Left lung (tissue), 4 donors: ENCODE measurements at regions not wholly inside any gene's neighbourhood (a gene's known extent, or its start where the extent isn't known, plus 50 kb on each side); places are given as distances from the start of the nearest gene placed in this dataset.

Experiments
- ATAC-seq: fragments of 200-7000 bp; cut with Tn5 transposase; one replicate; pipeline ENCODE4 v1.9.1; 2020; ENCODE audit warnings: moderate library complexity
- DNase-seq, 4 donors: peaks; one replicate each; pipeline ENCODE4 v3.0.0-alpha.2; 2013 to 2020
- H3K27ac ChIP-seq, 2 donors: fragments of 200-600 bp; sonication (generic) in 1 of 2; one replicate each; pipeline versions ENCODE4 v1.5.0 to v1.8.0; 2020 to 2021
- H3K27me3 ChIP-seq, 2 donors: fragments of 200-600 bp; sonication (generic) in 1 of 2; one replicate each; pipeline versions ENCODE4 v1.5.0 to v1.8.0; 2020 to 2021
- H3K36me3 ChIP-seq, 2 donors: fragments of 200-600 bp; sonication (generic) in 1 of 2; one replicate each; pipeline versions ENCODE4 v1.5.0 to v1.8.0; 2020 to 2021
- H3K4me1 ChIP-seq, 2 donors: fragments of 200-600 bp; one replicate each; pipeline ENCODE4 v1.8.0; 2021
- H3K4me3 ChIP-seq, 2 donors: fragments of 200-600 bp; sonication (generic) in 1 of 2; one replicate each; pipeline versions ENCODE4 v1.5.0 to v1.8.0; 2020 to 2021; ENCODE audit warnings: mild to moderate bottlenecking in 1 of 2
- H3K9me3 ChIP-seq, 2 donors: fragments of 200-600 bp; sonication (generic) in 1 of 2; one replicate each; pipeline versions ENCODE4 v1.5.0 to v1.8.0; 2020 to 2021
- intact Hi-C, 2 donors: fragments of 100-400 bp; cut with DNase I; formaldehyde crosslinking; loops; one replicate each; pipeline versions ENCODE4 v1.11.2 to v1.14.2; 2022
- TF ChIP-seq, protein P1 (sequence below), 2 donors: fragments of 200-600 bp; sonication (generic) in 1 of 2; IDR thresholded peaks; one replicate each; pipeline versions ENCODE4 v1.5.0 to v1.8.0; 2021; ENCODE audit warnings: antibody characterized with exemption in 2 of 2
- donor health status: DM: no; HTN: yes; CAD: no.
- donor health status: DM: no; HTN: no; CAD: no.

DNA sequence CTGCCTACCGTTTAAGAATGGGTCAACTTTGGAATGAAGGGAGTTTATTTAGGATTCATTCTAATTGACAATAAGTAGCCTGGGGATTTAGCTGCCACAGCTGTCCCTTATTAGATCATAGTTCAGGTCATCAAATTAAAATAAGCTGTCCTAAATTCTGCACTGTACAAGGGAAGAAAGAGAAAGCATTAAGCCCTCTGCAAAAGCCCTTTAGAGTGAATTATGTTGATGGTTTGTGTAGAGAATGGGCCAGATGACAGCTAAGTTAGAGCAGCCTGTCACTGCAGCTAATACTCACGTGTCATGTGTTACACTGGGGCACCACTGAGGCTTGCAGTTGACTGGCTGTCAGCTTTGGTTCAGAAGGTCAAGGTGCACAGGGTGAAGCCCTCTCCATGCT lies 737.1 kb upstream of the SLC10A2 start:
- Histone ChIP-seq H3K9me3 (no peaks in the 10 kb centered on the region), H3K27ac (no peak overlapping the region), H3K27me3 (no peaks in the 10 kb centered on the region), H3K4me3 (no peak overlapping the region), H3K36me3 (no peaks in the 10 kb centered on the region), H3K4me1 (no peaks in the 10 kb centered on the region)
- ATAC-seq (no peak), DNase-seq (no peak)
- intact Hi-C loops, result no loop called here
- TF ChIP-seq, protein P1, sequence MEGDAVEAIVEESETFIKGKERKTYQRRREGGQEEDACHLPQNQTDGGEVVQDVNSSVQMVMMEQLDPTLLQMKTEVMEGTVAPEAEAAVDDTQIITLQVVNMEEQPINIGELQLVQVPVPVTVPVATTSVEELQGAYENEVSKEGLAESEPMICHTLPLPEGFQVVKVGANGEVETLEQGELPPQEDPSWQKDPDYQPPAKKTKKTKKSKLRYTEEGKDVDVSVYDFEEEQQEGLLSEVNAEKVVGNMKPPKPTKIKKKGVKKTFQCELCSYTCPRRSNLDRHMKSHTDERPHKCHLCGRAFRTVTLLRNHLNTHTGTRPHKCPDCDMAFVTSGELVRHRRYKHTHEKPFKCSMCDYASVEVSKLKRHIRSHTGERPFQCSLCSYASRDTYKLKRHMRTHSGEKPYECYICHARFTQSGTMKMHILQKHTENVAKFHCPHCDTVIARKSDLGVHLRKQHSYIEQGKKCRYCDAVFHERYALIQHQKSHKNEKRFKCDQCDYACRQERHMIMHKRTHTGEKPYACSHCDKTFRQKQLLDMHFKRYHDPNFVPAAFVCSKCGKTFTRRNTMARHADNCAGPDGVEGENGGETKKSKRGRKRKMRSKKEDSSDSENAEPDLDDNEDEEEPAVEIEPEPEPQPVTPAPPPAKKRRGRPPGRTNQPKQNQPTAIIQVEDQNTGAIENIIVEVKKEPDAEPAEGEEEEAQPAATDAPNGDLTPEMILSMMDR (IDR thresholded peaks at IDR 0.05), result no peak

GRCh38 chr13:103799028-103799427 lies 732.8 kb upstream of the SLC10A2 start:
- Histone ChIP-seq H3K27me3 (no peaks in the 10 kb centered on the region), H3K9me3 (no peaks in the 10 kb centered on the region), H3K36me3 (no peaks in the 10 kb centered on the region), H3K4me3 (no peak overlapping the region), H3K27ac (no peak overlapping the region), H3K4me1 (no peaks in the 10 kb centered on the region)
- no peak for DNase-seq
- ATAC-seq, result no peak
- TF ChIP-seq, protein P1 (IDR thresholded peaks at IDR 0.05), result no peak
- intact Hi-C loops, result no loop called here

GRCh38 chr13:103795892-103796478 lies 729.8 kb upstream of the SLC10A2 start:
- intact Hi-C loops, result no loop called here
- Histone ChIP-seq H3K9me3 (peaks cover 0 to 2% of the 10 kb centered on the region in 2 donors), H3K4me3 (no peak overlapping the region), H3K36me3 (no peaks in the 10 kb centered on the region), H3K27ac (no peak overlapping the region), H3K4me1 (no peaks in the 10 kb centered on the region), H3K27me3 (no peaks in the 10 kb centered on the region)
- ATAC-seq, result no peak
- DNase-seq, result no peak
- TF ChIP-seq, protein P1 (IDR thresholded peaks at IDR 0.05), result no peak

- no peaks in the 10 kb centered on the region for H3K4me1 ChIP-seq
- H3K27me3 ChIP-seq, result no peaks in the 10 kb centered on the region
- no peak for DNase-seq
- intact Hi-C loops, result no loop called here
- H3K9me3 ChIP-seq, result peaks cover 0 to 2% of the 10 kb centered on the region in 2 donors
- no peak overlapping the region for H3K27ac ChIP-seq
- H3K36me3 ChIP-seq, result no peaks in the 10 kb centered on the region
- no peak overlapping the region for H3K4me3 ChIP-seq
- TF ChIP-seq, protein P1 (IDR thresholded peaks at IDR 0.05), result no peak
- no peak for ATAC-seq
Measured at GRCh38 chr13:103794526-103794925, 728.3 kb upstream of the SLC10A2 start.

GRCh38 chr13:103788061-103788652 lies 721.9 kb upstream of the SLC10A2 start:
- Histone ChIP-seq H3K27me3 (no peaks in the 10 kb centered on the region), H3K9me3 (peaks cover 0 to 6% of the 10 kb centered on the region in 2 donors), H3K4me1 (no peaks in the 10 kb centered on the region), H3K27ac (no peak overlapping the region), H3K4me3 (no peak overlapping the region), H3K36me3 (no peaks in the 10 kb centered on the region)
- TF ChIP-seq, protein P1 (IDR thresholded peaks at IDR 0.05), result no peak
- DNase-seq, result no peak
- intact Hi-C loops, result no loop called here
- ATAC-seq, result no peak
